ENCODE measurements at regions not wholly inside any gene's neighbourhood (a gene's known extent, or its start where the extent isn't known, plus 50 kb on each side); places are given as distances from the start of the nearest gene placed in this dataset.

DNA sequence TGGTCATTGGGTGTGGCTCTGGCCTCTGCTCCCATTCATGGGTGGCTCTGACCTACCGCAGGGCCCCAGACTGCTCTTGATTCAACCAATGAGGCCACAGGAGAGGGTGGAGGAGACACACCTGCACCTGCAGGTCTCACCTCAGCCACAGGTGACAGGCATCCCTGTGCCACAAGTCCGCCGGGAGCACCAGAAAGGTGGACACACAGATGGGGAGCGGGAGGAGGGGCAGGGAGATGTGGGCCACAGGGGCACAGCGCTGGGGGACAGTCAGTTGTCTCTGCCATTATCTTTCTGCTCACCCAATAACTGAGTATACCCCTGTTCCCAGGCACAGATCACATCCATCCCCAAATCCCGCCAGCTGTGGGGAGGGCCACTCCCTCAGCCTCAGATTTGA, 189.1 kb upstream of the SALL3 start:
- Histone ChIP-seq H3K9me3 (no peaks in the 10 kb centered on the region), H3K27me3 (no peaks in the 10 kb centered on the region), H3K4me3 (no peak overlapping the region), H3K36me3 (no peaks in the 10 kb centered on the region), H3K27ac (no peak overlapping the region), H3K4me1 (no peaks in the 10 kb centered on the region)
- DNase-seq (ENCODE audit: extremely low spot score in 2 of 2): no peak
- intact Hi-C loops (cut with DNase I): no loop called here
- no peak for TF ChIP-seq CTCF (IDR thresholded peaks at IDR 0.05)
- no peak for TF ChIP-seq POLR2AphosphoS5 (IDR thresholded peaks at IDR 0.05; ENCODE audit: insufficient read depth in 1 of 2, low read depth in 1 of 2)
- no peak for TF ChIP-seq POLR2A (IDR thresholded peaks at IDR 0.05)

GRCh38 chr18:78790960-78791359, 188.7 kb upstream of the SALL3 start:
- TF ChIP-seq POLR2AphosphoS5 (IDR thresholded peaks at IDR 0.05; ENCODE audit: insufficient read depth in 1 of 2, low read depth in 1 of 2) (no peak), POLR2A (IDR thresholded peaks at IDR 0.05) (no peak), CTCF (IDR thresholded peaks at IDR 0.05) (no peak)
- Histone ChIP-seq H3K27ac (no peak overlapping the region), H3K4me3 (no peak overlapping the region), H3K9me3 (no peaks in the 10 kb centered on the region), H3K27me3 (no peaks in the 10 kb centered on the region), H3K4me1 (no peaks in the 10 kb centered on the region), H3K36me3 (no peaks in the 10 kb centered on the region)
- intact Hi-C loops (cut with DNase I): no loop called here
- no peak for DNase-seq (ENCODE audit: extremely low spot score in 2 of 2)

- Histone ChIP-seq H3K27ac (no peak overlapping the region), H3K9me3 (no peaks in the 10 kb centered on the region), H3K4me1 (no peaks in the 10 kb centered on the region), H3K27me3 (no peaks in the 10 kb centered on the region), H3K4me3 (no peak overlapping the region), H3K36me3 (no peaks in the 10 kb centered on the region)
- TF ChIP-seq POLR2AphosphoS5 (IDR thresholded peaks at IDR 0.05; ENCODE audit: insufficient read depth in 1 of 2, low read depth in 1 of 2) (no peak), CTCF (IDR thresholded peaks at IDR 0.05) (no peak), POLR2A (IDR thresholded peaks at IDR 0.05) (no peak)
- DNase-seq (ENCODE audit: extremely low spot score in 2 of 2): no peak
- intact Hi-C loops (cut with DNase I): no loop called here
Observed at GRCh38 chr18:78792094-78792493, 187.5 kb upstream of the SALL3 start.

GRCh38 chr18:78792736-78793135, 186.9 kb upstream of the SALL3 start:
- H3K36me3 ChIP-seq: no peaks in the 10 kb centered on the region
- H3K4me3 ChIP-seq: no peak overlapping the region
- TF ChIP-seq CTCF (IDR thresholded peaks at IDR 0.05): no peak
- TF ChIP-seq POLR2A (IDR thresholded peaks at IDR 0.05): no peak
- TF ChIP-seq POLR2AphosphoS5 (IDR thresholded peaks at IDR 0.05; ENCODE audit: insufficient read depth in 1 of 2, low read depth in 1 of 2): no peak
- no peak for DNase-seq (ENCODE audit: extremely low spot score in 2 of 2)
- no peaks in the 10 kb centered on the region for H3K9me3 ChIP-seq
- no peak overlapping the region for H3K27ac ChIP-seq
- no peaks in the 10 kb centered on the region for H3K27me3 ChIP-seq
- H3K4me1 ChIP-seq: no peaks in the 10 kb centered on the region
- intact Hi-C loops (cut with DNase I): no loop called here

DNA sequence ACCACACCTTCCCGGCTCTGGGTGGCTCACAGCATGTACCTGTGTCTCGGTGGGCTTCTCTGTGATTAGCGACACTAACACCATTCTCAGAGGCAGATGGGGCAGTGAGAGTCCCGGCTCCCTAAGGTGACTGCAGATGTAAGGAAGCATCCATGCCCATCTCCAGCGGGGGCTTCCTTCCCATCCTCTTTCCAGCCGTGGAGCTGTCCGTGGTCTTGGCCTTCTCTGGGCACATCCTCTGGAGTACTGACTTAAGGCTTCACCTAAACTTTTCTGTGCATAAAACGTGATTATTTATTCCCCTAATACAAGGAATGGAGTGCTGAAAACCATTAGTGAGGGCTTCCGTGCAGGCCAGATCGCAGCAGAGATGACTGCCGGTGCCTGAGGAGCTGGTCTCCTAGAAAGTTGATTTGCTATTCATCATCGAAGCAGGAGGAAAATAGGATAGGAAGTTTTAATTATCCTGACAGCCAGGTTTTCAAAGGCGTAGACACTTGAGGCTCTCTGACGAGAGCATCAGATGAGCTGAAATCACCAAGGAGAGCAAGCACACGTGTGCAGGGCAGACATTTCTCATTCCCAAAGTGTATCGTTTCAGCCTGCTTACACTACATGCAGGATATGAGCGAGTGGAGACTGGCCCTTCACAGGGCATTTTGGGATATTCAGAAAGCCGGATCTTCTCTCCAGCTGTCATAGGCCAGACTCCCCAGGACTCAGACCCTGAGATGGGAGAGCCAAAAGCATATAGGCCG, 186.1 kb upstream of the SALL3 start:
- no peaks in the 10 kb centered on the region for H3K27me3 ChIP-seq
- H3K27ac ChIP-seq: no peak overlapping the region
- H3K4me3 ChIP-seq: no peak overlapping the region
- no peaks in the 10 kb centered on the region for H3K4me1 ChIP-seq
- no peaks in the 10 kb centered on the region for H3K36me3 ChIP-seq
- TF ChIP-seq POLR2AphosphoS5 (IDR thresholded peaks at IDR 0.05; ENCODE audit: insufficient read depth in 1 of 2, low read depth in 1 of 2) (no peak), POLR2A (IDR thresholded peaks at IDR 0.05) (no peak), CTCF (IDR thresholded peaks at IDR 0.05) (no peak)
- DNase-seq (ENCODE audit: extremely low spot score in 2 of 2): no peak
- H3K9me3 ChIP-seq: no peaks in the 10 kb centered on the region
- intact Hi-C loops (cut with DNase I): no loop called here

All from vagina (tissue), 2 donors.